HCT116 (cell line): ENCODE measurements at regions not wholly inside any gene's neighbourhood (a gene's known extent, or its start where the extent isn't known, plus 50 kb on each side); places are given as distances from the start of the nearest gene placed in this dataset.

Experiments
- ATAC-seq: fragments of 200-7000 bp; cut with Tn5 transposase; 2 replicates; pipeline ENCODE4 v1.9.1; 2020; ENCODE audit warnings: mild to moderate bottlenecking, moderate library complexity
- BruUV-seq: library from RNA; stranded (reverse); fragments of 400-500 nt; replicated peaks from 2 replicates; lab custom pipeline; 2021; lab: Mats Ljungman, UMichigan
- CTCF ChIA-PET: fragments of 300-600 bp; sonication (Branson Sonifier 250); formaldehyde crosslinking; loops from one replicate; lab custom pipeline; 2021; ENCODE audit warnings: antibody characterized with exemption; lab: Charles Lee
- POLR2A ChIA-PET: fragments of 300-600, 350-600 bp; sonication (Branson Sonifier 250); formaldehyde crosslinking; loops from one replicate; lab custom pipeline; 2021; ENCODE audit warnings: antibody characterized with exemption; lab: Charles Lee
- RAD21 ChIA-PET, 2 experiments: fragments of 300-600 bp; sonication (Branson Sonifier 250); formaldehyde crosslinking; loops; one replicate each; lab custom pipeline; 2023; ENCODE audit warnings: low total read pairs in 2 of 2; ENCODE audit not compliant: uncharacterized antibody in 2 of 2, unreplicated experiment in 2 of 2, low non-redundant PET in 1 of 2; lab: Charles Lee
- DNase-seq: peaks from one replicate; pipeline ENCODE4 v3.0.0-alpha.2; 2010; ENCODE audit warnings: low read depth, low spot score
- H2AFZ ChIP-seq: fragments of 200-600 bp; shearing (Covaris generic), sonication (generic); 2 replicates; pipeline ENCODE4 v1.6.1; 2017; ENCODE audit warnings: low read depth, mixed run types, mixed read lengths, antibody characterized with exemption, low read length; ENCODE audit not compliant: poor library complexity, severe bottlenecking
- H3K27ac ChIP-seq: 2 replicates; pipeline ENCODE4 v1.5.1; 2012; ENCODE audit warnings: low read depth, low read length
- H3K27me3 ChIP-seq: fragments of 200-600 bp; sonication (generic); 2 replicates; pipeline ENCODE4 v1.6.1; 2016; ENCODE audit warnings: mixed run types, low read length, mixed read lengths; ENCODE audit not compliant: insufficient read depth
- H3K36me3 ChIP-seq, 2 experiments: fragments of 200-500 bp in 1 of 2; fragments of 200-600 bp in 1 of 2; sonication (Bioruptor generic) in 1 of 2; sonication (generic) in 1 of 2; 2 replicates each; pipeline versions ENCODE4 v1.5.1 to v1.6.1; 2014 to 2016; ENCODE audit warnings: low read length in 2 of 2, inconsistent platforms in 1 of 2, mixed read lengths in 1 of 2, mixed run types in 1 of 2; ENCODE audit not compliant: insufficient read depth in 2 of 2, control insufficient read depth in 1 of 2
- H3K4me1 ChIP-seq, 2 experiments: fragments of 200-600 bp in 1 of 2; sonication (generic) in 1 of 2; 2 replicates each; pipeline versions ENCODE4 v1.5.1 to v1.6.1; 2012 to 2017; ENCODE audit warnings: low read length in 2 of 2, inconsistent platforms in 1 of 2, mild to moderate bottlenecking in 1 of 2, mixed read lengths in 1 of 2, mixed run types in 1 of 2, moderate library complexity in 1 of 2; ENCODE audit not compliant: insufficient read depth in 2 of 2, control insufficient read depth in 1 of 2
- H3K4me2 ChIP-seq: fragments of 200-600 bp; sonication (generic); 2 replicates; pipeline ENCODE4 v1.6.1; 2017; ENCODE audit warnings: mixed run types, low read length, mixed read lengths
- H3K4me3 ChIP-seq, 2 experiments: fragments of 200-600 bp in 1 of 2; sonication (generic) in 1 of 2; replicated peaks in 1 of 2; 2 replicates each; pipeline ENCODE4 v1.5.1; 2011 to 2016; ENCODE audit warnings: low read length in 2 of 2, control low read depth in 1 of 2, low read depth in 1 of 2, mild to moderate bottlenecking in 1 of 2, mixed read lengths in 1 of 2, mixed run types in 1 of 2
- H3K79me2 ChIP-seq: fragments of 200-600 bp; sonication (generic); 2 replicates; pipeline ENCODE4 v1.6.1; 2017; ENCODE audit warnings: mild to moderate bottlenecking, mixed run types, low read length, moderate library complexity, mixed read lengths; ENCODE audit not compliant: insufficient read depth
- H3K9ac ChIP-seq: fragments of 200-600 bp; sonication (generic); 2 replicates; pipeline ENCODE4 v1.6.1; 2016; ENCODE audit warnings: low read length, mixed read lengths
- H3K9me2 ChIP-seq: fragments of 200-600 bp; sonication (generic), shearing (Covaris generic); 2 replicates; pipeline ENCODE4 v1.6.1; 2017; ENCODE audit warnings: mixed run types, mild to moderate bottlenecking, moderate library complexity; ENCODE audit not compliant: insufficient read depth
- H3K9me3 ChIP-seq, 2 experiments: fragments of 200-500 bp in 1 of 2; fragments of 200-600 bp in 1 of 2; sonication (Bioruptor generic) in 1 of 2; sonication (generic) in 1 of 2; 2 replicates each; pipeline ENCODE4 v1.6.1; 2014 to 2017; ENCODE audit warnings: low read length in 2 of 2, mixed read lengths in 2 of 2, inconsistent platforms in 1 of 2, low read depth in 1 of 2, mild to moderate bottlenecking in 1 of 2, mixed run types in 1 of 2, moderate library complexity in 1 of 2; ENCODE audit not compliant: control insufficient read depth in 1 of 2, insufficient read depth in 1 of 2
- H4K20me1 ChIP-seq: fragments of 200-600 bp; sonication (generic), shearing (Covaris generic); 2 replicates; pipeline ENCODE4 v1.6.1; 2017; ENCODE audit warnings: mixed run types, mild to moderate bottlenecking, moderate library complexity; ENCODE audit not compliant: insufficient read depth
- ATF3 ChIP-seq: IDR thresholded peaks from 2 replicates; pipeline ENCODE4 v1.6.1; 2012
- CEBPB ChIP-seq: IDR thresholded peaks from 2 replicates; pipeline ENCODE4 v1.6.1; 2012; ENCODE audit warnings: low read depth
- ELF1 ChIP-seq: IDR thresholded peaks from 2 replicates; pipeline ENCODE4 v1.6.1; 2012; ENCODE audit warnings: low read depth, borderline replicate concordance
- EZH2 ChIP-seq: fragments of 200-600 bp; sonication (generic); IDR thresholded peaks from 2 replicates; pipeline ENCODE4 v1.6.1; 2017; ENCODE audit warnings: antibody characterized with exemption, mixed run types
- FOSL1 ChIP-seq: IDR thresholded peaks from 2 replicates; pipeline ENCODE4 v1.6.1; 2012; ENCODE audit warnings: low read depth
- POLR2A ChIP-seq: IDR thresholded peaks from 2 replicates; pipeline ENCODE4 v1.7.0; 2011; ENCODE audit warnings: borderline replicate concordance; ENCODE audit not compliant: insufficient read depth, insufficient read length; ENCODE audit errors: extremely low read depth
- POLR2AphosphoS5 ChIP-seq: IDR thresholded peaks from 2 replicates; pipeline ENCODE4 v1.6.1; 2011; ENCODE audit warnings: mild to moderate bottlenecking, low read depth, low read length, moderate library complexity
- REST ChIP-seq: IDR thresholded peaks from 2 replicates; pipeline ENCODE4 v1.6.1; 2012; ENCODE audit warnings: low read depth
- SP1 ChIP-seq: IDR thresholded peaks from 2 replicates; pipeline ENCODE4 v1.6.1; 2012; ENCODE audit warnings: low read depth
- SRF ChIP-seq: IDR thresholded peaks from 2 replicates; pipeline ENCODE4 v1.6.1; 2012; ENCODE audit warnings: low read depth
- YY1 ChIP-seq: IDR thresholded peaks from 2 replicates; pipeline ENCODE4 v1.6.1; 2011; ENCODE audit warnings: low read length, low read depth, moderate library complexity, mild to moderate bottlenecking; ENCODE audit not compliant: insufficient replicate concordance; ENCODE audit errors: extremely low read depth
- ZNF274 ChIP-seq: fragments of 200-500 bp; sonication (Bioruptor generic); IDR thresholded peaks from 2 replicates; pipeline ENCODE4 v1.6.1; 2014; ENCODE audit warnings: mild to moderate bottlenecking, low read depth, low read length, inconsistent platforms
- intact Hi-C: fragments of 100-400 bp; cut with micrococcal nuclease; formaldehyde crosslinking; loops from 2 replicates; pipeline ENCODE4 v1.10.0; 2022
- TF ChIP-seq, protein P1 (sequence below): IDR thresholded peaks from 2 replicates; pipeline ENCODE4 v1.6.1; 2011; ENCODE audit warnings: mild to moderate bottlenecking, low read length, moderate library complexity; ENCODE audit not compliant: insufficient replicate concordance; ENCODE audit errors: extremely low read depth

- TF ChIP-seq REST (no peak), POLR2A (no peak), SP1 (no peak), CEBPB (no peak), SRF (no peak), ZNF274 (no peak)
Measured at GRCh38 chr4:127304356-127304755, 328.4 kb upstream of the INTU start (continued).

- ChIA-PET POLR2A (no interaction called here), CTCF (no interaction called here), RAD21 (no interaction called here)
- BruUV-seq = no TSS peak
- H2AFZ ChIP-seq = no peak overlapping the region
- no peaks in the 10 kb centered on the region for H3K9me3 ChIP-seq
- no peak overlapping the region for H3K27ac ChIP-seq
- H3K9ac ChIP-seq = no peak overlapping the region
- ATAC-seq (no peak), DNase-seq (no peak)
- peaks cover 0 to 9% of the 10 kb centered on the region in 2 experiments; a peak in 2 of 4 replicates for H3K4me1 ChIP-seq
- H3K4me2 ChIP-seq = no peak overlapping the region
- no peaks in the 10 kb centered on the region for H3K27me3 ChIP-seq
- intact Hi-C loops = no loop called here
- no peaks in the 10 kb centered on the region for H3K9me2 ChIP-seq
- no peaks in the 10 kb centered on the region for H4K20me1 ChIP-seq
- H3K36me3 ChIP-seq = no peaks in the 10 kb centered on the region
- H3K79me2 ChIP-seq = no peaks in the 10 kb centered on the region
- no peak overlapping the region for H3K4me3 ChIP-seq
- TF ChIP-seq ELF1 (no peak), POLR2A (no peak), POLR2AphosphoS5 (no peak), ATF3 (no peak), REST (no peak), EZH2 (no peak), YY1 (no peak), FOSL1 (no peak)
- TF ChIP-seq, protein P1, sequence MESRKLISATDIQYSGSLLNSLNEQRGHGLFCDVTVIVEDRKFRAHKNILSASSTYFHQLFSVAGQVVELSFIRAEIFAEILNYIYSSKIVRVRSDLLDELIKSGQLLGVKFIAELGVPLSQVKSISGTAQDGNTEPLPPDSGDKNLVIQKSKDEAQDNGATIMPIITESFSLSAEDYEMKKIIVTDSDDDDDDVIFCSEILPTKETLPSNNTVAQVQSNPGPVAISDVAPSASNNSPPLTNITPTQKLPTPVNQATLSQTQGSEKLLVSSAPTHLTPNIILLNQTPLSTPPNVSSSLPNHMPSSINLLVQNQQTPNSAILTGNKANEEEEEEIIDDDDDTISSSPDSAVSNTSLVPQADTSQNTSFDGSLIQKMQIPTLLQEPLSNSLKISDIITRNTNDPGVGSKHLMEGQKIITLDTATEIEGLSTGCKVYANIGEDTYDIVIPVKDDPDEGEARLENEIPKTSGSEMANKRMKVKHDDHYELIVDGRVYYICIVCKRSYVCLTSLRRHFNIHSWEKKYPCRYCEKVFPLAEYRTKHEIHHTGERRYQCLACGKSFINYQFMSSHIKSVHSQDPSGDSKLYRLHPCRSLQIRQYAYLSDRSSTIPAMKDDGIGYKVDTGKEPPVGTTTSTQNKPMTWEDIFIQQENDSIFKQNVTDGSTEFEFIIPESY = no peak
Measured at GRCh38 chr4:127307996-127308395, 324.8 kb upstream of the INTU start.
